ENCODE measurements at regions not wholly inside any gene's neighbourhood (a gene's known extent, or its start where the extent isn't known, plus 50 kb on each side); places are given as distances from the start of the nearest gene placed in this dataset.
"Not testable (repeated sequence)": the region's sequence is repeated elsewhere in the genome, so short reads cannot be mapped to it uniquely, and the experiment has no call there.

DNA sequence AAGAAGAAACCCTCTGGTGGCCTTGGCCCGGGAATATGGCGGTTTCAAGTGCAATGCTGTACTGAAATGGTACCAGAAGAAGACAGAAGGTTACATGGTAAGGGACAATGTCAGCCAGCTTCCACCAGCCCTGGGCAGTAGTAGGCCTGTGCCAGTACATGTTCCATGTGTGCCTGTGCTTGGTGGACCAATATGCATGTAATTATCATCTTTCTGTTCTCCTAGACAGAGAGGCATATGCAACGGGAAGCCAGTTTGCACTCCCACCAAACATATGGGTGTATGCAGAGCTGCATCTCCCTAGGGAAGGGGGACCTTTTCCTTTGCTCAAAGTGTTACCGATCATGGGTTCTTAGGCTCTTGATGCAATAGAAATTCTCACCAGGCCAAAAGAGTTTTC is 80.9 kb upstream of the ADORA2B start:
- DNase-seq, result not testable (repeated sequence)

DNA sequence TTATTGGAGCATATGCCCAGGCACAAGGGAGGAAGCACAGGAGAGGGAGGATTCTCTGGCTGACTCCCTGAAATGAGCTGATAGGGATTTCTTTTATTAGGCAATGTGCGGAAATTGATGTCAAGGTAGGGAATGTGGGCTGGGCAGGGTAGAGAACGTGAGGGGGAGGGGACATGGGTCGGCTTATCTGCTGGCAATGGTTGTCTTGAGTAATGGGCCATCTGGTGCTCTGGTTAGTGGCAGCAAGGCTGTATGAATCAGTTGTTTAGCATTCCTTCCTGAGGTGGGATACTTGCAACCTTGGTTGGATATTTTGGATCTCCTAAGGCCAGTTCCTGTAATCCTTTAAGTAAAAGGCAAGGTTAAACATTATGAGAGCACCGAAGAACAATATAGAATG is 80.5 kb upstream of the ADORA2B start:
- DNase-seq, result not testable (repeated sequence)

DNA sequence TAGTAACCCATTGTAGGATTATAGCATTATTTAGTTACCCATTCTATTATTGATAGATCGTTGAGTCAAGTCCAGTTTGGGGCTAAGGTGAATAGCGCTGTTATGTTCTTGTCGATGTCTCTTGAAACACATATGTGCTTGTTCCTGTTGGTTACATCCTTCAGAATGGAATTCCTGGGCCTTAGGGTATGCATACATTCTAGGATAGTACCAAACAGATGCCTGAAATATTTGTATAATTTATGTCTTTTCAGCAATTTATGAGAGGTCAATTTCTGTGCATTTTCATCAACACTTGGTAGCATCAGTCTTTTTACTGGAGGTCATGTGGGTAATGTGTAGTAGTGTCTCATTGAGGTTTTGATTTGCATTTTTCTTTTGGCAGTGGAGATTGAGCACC is 78.9 kb upstream of the ADORA2B start:
- not testable (repeated sequence) for DNase-seq

DNA sequence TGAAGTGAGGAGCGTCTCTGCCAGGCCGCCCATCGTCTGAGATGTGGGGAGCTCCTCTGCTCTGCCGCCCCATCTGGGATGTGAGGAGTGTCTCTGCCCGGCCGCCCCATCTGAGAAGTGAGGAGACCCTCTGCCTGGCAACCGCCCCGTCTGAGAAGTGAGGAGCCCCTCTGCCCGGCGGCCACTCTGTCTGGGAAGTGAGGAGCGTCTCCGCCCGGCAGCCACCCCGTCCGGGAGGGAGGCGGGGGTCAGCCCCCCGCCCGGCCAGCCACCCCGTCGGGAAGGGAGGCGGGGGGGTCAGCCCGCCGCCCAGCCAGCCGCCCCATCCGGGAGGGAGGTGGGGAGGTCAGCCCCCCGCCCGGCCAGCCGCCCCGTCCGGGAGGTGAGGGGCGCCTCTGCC is 77.6 kb upstream of the ADORA2B start:
- not testable (repeated sequence) for DNase-seq

DNA sequence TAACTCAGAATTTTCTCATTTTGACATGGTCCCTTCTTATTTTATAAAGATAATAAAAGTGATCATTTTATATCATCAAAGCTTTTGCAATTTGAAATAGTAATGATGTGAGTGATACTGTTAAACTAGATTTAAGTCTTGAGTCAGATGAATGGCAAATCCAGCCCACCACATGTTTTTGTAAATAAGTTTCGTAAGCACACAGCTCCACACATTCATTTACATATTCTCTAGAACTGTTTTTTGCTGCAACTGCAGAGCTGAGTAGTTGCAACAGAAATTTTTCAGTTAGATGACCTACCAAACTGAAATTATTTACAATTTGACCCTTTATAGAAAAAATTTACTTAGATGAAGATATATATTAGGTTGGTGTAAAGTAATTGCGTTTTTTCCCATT is 75.1 kb upstream of the ADORA2B start:
- DNase-seq, result not testable (repeated sequence)

DNA sequence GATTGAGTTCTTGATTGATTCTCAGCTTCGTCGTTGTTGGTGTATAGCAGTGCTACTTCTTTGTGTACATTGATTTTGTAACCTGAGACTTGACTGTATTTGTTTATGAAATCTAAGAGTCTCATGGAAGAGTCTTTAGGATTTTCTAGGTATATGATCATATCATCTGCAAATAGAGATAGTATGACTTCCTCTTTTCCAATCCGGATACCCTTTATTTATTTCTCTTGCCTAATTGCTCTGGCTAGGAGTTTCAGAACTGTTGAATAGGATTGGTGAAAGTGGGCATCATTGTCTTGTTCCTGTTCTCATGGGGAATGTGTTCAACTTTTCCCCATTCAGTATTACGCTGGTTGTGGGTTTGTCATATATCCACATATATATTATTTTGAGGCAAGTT is 72.3 kb upstream of the ADORA2B start:
- not testable (repeated sequence) for DNase-seq

DNA sequence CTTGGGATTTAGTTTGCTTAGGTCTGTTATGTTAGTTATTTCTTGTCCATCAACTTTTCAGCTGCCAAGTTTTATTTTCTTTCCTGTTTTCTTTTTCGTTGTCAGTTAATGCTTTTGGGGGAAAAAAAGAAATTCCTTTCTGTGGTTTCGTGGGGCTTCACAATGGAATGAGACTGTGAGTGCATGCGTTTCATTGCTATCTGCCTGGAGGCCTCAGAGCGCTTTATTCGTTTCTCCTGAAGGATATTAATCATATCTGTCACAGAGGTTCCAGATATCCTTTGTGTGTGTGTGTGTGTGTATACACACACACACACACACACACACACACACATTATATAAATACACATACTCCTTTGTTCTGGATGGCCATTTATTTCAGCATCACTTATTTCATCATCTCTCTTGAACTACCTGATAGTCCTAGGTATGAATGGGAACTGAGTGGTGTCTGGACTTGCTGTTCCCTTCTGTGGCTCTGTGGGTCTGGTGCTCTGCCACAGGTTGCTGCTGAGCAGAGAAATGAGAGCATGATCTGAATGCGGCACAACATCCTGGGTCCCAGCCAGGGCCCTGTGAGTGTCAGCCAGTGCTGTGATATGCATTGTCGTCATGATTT is 66.9 kb upstream of the ADORA2B start:
- DNase-seq, result not testable (repeated sequence)

DNA sequence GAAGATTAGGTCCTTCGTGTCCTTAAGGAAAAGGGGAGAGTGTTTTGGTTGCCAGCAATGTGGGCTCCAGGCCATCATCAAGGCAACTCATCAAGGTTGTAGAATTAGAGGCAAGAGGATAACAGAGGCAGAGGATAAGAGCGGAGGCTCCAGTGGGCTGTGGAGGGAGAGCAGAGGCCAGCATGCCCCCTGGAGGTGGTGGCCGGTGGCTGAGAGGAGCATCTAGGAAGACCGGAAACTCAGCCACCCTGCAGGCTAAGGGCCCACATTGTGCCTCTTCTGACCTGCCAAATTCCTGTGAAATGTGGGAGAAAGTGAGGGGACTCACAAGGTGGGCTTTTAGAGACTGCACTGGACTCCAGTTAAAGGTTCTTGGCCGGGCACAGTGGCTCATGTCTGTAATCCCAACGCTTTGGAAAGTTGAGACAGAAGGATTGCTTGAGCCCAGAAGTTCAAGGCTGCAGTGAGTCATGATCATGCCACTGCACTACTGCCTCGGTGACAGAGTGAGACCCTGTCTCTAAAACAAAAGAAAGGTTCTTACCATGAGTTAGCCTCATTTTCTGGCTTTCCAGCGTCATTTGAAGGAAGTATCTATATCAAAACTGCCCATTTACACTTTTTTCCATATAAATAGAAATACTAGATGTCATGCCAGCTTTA is 62.7 kb upstream of the ADORA2B start:
- DNase-seq, result no peak

DNA sequence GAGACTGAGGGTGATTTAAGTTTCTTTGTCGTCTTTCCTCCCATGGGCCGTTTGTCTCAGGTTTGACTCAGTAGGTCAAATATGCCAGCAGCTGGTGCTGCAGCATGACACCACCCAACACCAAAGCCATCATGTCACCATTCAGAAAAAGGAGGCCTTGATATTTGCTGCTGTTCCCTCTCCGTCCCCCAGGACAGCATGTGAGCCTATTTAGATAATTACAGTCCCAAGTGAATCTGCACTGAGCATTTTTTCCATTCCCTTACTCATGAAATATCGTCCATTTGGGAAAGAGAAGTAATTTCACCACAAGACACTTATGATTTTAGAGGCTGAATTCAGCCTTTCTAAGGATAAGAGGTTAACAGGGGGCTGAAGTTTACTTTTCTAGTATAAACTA is 62.2 kb upstream of the ADORA2B start:
- no peak for DNase-seq

DNA sequence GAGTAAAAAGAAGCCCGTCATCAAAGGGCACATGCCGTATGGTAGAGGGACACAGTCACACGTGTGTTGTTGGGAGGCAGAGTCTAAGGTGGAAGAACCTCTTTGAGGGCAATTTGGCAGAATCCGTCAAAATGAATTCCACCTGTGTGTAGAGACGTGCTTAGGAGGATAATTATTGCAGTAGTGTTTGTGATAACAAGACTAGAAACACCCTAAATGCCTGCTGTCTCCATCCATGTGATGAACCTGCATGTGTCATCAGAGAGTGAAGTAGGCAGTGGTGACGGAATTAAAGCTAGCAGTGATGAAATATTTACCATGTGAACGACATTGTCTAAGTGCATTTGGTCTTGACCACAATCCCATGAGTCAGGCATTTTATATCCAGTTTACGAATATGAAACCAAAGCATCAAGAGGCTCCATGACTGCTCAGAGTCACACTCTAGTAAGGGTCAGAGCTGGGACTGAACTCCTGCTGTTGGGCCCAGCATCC is 61.3 kb upstream of the ADORA2B start:
- no peak for DNase-seq

DNA sequence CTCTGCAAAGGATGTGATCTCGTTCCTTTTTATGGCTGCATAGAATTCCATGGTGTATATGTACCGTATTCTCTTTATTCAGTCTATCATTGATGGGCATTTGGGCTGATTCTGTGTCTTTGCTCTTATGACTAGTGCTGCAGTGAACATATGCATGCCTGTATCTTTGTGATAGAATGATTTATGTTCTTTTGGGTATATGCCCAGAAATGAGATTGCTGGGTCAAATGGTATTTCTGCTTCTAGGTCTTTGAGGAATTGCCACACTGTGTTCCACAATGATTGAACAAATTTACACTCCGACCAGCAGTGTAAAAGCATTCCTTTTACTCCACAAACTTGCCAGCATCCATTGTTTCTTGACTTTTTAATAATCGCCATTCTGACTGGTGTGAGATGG is 60.2 kb upstream of the ADORA2B start:
- DNase-seq, result no peak

DNA sequence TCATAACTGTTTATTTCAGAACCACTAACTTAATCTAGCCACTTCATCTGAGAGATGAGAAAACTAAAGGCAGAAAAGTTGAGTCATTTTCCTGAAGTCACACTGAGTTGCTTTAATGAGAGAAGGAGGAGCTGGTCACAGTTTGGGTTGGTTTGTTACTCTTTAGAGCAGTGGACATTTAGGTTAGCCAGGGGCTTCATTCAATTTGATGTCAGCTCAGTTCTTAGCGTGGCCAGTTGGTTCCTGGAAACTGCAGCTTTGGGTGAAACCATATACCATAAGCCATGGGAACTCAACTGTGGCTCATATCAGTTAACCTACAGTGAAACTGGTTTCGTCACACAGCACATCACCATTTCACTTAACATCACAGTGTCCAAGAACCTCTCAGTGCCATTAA is 59.2 kb upstream of the ADORA2B start:
- DNase-seq, result no peak

DNA sequence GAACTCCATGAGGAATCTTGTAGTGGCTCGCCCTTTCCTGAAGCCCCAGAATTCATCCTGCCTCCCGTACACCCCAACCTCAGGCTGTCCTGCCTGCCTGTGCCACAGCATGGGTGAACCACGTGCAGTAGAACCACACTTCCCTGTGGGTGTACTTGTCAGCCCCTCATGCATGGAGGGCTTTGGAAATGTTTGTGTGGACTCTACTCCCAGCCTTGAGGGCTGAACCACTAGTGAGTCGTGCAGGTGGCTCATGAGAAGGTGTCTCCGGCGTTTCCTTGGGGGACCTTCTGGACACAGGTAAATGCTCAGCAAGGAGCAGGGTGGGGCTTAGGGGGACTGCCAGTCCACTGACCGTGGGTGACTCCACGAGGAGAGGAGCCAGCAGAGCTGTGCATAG is 58.7 kb upstream of the ADORA2B start:
- DNase-seq, result no peak

DNA sequence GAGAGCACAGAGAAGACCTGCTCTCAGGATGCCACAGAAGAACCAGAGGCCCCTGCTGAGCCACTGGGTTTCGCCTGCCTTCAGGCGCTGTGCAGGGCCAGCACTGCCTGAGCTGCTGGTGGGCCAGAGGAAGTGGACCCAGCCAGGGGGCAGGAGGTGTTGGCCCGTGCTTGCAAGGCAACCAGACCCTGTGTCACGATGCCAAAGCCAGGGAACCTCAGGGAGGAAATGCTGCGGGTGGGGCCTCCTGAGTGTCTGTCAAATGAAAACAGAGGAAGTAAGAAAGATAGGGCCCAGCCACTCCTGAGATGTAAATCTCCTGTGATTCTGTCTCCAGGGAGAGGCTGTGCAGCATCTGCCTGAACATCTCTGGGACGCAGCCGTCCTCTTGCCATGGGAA is 58.1 kb upstream of the ADORA2B start:
- no peak for DNase-seq

DNA sequence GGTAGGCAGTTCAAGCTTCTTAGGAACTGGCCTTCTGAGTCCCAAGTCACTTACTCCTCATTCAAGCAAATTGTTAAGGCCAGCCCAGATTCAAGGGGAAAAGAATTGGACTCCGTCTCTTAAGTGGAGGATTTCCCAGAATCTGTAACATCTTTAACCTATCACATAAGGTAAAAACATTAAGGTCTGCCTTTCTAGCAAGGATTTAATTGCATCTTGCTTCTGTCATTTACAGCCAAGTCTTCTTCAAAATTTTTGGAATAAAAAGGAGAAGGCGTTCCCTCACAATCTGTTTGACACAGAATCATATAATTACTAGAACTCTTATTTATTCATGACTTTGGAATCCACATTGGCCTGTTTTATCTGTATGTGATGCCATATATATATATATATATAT is 56.5 kb upstream of the ADORA2B start:
- no peak for DNase-seq

DNA sequence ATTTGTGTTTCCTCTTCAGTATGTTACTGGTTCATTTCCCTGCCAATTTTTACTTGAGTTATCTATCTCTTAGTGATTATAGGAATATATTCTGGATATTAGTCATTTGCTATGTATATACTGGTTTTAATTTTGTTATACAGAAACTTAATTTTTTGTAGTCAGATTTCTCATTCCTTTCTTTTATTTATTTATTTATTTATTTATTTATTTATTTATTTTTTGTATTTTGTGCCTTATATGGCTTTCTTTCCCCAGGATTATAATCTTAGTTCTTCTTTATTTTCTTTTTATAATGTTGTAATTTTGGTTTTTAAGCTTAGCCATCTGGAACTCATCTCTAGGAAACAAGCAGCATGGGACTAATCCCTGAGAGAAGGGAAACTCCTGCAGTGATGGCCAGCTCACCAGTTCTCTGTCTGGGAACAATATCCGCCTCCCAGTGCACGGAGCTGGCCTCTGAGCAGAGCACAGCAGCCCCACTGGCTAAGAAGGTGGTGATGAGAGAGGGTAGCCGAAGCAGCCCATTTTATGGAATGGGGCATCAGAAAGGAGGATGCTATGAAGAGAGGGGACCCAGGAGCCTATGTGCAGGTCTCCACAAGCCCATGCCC is 54.5 kb upstream of the ADORA2B start:
- DNase-seq, result no peak

DNA sequence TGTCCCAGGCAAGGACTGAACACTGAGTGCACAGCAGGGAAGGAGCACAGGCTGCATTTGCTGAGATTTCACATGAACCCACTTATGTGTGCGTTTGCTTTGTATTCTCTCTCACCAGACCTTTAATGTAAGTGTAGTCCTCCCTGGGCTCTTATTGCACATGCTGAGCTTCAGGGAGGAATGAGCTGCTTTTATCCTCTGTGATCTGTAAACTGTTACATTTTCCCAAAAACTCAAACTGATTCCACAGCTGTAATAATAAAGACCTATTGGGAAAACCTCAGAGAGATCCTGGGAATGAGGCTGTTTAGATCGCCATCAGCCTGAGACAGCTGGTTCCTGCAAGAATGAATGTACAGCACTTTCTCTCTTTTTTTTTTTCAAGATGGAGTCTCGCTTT is 53.6 kb upstream of the ADORA2B start:
- DNase-seq, result no peak

DNA sequence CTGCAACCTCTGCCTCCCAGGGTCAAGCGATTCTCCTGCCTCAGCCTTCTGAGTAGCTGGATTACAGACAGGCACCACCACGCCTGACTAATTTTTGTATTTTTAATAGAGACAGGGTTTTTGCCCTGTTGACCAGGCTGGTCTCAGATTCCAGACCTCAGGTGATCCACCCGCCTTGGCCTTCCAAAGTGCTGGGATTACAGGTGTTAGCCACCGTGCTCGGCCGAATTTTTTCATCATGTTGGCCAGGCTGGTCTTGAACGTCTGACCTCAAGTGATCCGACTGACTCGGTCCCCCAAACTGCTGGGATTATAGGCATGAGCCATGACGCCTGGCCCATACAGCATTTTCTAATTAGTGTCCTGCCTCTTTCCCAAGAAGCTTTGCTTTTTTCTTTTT is 52.7 kb upstream of the ADORA2B start:
- DNase-seq, result no peak

DNA sequence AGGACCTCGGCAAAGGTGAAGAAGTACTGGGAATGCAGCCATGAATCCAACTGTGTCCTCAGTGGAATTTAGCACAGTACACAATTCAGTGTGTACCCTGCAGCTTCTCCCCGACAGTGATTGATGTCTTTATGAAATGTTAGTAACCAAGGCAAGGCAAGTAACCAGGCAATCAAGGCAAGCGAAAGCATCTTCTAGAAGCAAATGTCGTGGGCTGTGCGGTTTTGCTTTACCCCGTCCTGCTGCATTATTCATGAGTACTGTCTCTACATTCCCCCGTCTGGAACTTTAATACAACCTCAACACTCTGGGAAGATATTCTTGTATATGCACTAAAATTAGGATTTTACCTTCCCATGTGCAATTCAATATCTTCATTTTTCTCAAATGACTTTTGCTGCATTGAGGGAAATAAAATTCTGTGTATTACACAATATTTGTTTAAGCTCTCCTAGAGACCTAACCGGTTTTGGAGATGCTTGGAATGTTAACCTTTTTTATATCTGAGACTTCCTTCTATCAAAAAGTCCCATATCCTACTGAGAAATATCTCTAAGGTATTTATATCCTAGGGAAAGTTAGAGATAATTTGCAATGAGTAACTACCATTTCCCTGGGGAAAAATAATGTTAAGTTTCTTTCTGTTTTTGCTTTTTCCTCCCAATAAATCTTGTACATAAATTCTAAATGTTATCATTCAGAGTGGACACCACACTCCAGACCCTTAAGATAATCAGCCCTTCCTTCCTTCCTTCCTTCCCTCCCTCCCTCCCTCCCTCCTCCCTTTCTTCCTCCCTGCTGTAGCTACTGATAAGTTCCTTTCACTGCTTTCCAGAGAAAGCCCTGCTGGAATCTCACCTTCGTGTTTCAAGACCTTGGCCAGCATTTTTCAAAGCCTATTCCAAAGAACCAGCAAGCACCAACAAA is 51.9 kb upstream of the ADORA2B start:
- DNase-seq, result peak; percentile 0

DNA sequence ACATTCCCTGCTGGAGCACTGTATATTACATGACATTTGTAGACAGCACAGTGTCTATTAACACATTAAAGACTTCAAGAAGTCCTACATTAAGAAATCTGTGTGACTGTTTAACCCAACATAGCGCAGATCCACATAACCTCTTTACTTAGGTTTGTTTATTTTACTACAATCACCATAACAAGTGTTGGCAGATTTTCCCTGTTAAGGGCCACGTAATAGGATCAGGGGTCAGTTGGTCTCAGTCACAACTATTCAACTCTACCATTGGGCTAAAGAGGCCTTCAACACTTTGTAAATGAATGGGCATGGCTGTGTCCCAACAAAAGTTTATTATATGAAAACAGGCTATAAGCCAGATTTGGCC is 51.3 kb upstream of the ADORA2B start:
- DNase-seq, result no peak

DNA sequence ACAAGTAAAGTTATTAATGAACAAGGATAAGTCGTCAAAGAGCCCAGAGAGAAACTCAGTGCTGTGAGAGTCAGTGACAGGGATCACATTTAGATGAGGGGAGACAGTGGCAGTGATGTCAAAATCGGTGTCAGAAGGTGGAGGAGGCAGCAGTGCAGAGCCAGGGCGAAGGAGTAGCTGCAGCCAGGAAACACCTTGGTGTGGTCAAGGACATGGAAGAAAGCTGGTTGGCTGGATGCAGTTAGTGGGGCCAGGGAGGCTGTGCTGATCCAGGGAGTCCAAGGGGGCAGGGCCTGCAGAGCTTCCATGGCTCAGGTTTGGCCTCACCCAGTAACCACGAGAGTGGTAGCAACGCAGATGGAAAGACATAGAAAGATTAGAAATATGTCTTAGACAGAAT is 50.7 kb upstream of the ADORA2B start:
- no peak for DNase-seq

DNA sequence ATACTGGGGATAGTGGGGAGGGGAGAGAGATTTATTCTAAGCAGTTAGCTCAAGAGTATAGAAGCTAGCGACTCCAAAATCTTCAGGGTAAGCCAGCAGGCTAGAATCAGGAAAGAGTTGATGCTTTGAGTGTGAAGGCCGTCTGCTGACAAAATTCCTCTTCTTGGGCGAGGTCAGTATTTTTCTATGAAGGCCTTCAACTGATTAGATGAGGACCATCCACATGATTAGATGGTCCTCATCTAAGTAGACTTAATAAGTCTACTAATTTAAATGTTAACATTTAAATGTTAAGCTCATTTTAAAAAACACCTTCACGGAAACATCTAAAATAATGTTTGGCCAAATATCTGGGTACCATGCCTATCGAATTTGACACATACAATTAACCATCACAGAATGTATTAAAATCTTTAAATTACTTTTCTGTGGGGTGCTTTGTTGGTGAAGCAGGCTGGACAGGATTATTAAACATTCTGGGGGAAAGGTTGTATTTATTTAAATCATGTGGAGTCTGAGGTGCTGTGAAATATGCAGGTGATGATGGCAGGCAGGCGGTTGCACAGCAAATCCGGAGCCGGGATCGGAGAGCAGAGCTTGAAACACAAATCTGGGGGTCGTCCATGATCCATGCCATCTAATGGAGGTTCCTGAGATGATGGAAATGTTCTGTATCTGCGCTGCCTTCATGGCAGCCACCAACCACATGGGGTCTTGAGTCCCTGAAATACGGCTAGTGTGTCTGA is 49.8 kb upstream of the ADORA2B start:
- no peak for DNase-seq

Measured in COR-L47 (cell line).